Tongue (tissue), 1 donor: ENCODE measurements at regions not wholly inside any gene's neighbourhood (a gene's known extent, or its start where the extent isn't known, plus 50 kb on each side); places are given as distances from the start of the nearest gene placed in this dataset.
"Not testable (repeated sequence)": the region's sequence is repeated elsewhere in the genome, so short reads cannot be mapped to it uniquely, and the experiment has no call there.

Source experiments
- DNase-seq: peaks from one replicate; pipeline ENCODE4 v3.0.0-alpha.2; 2015

GRCh38 chr2:89833780-89834117 is 1142.3 kb downstream of the RPIA start:
- DNase-seq = peak; percentile 16

GRCh38 chr2:89834306-89834705 is 1142.8 kb downstream of the RPIA start:
- no peak for DNase-seq

GRCh38 chr2:89836326-89836725 is 1144.9 kb downstream of the RPIA start:
- DNase-seq = peak; percentile 28

- DNase-seq = no peak
Measured at GRCh38 chr2:89837962-89838625, 1146.6 kb downstream of the RPIA start.

DNA sequence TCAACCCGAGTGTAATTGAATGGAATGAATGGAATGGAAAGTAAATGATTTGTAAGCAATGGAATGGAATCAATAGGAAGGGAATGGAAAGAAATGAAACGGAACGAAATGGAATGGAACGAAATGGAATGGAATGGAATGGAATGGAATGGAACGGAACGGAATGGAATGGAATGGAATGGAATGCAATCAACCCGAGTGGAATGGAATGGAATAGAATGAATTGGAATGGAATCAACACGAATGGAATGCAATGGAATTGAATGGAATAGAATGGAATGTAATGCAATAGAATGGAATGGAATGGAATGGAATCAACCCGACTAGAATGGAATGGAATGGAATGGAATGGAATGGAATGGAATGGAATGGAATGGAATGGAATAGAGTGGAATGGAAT is 1148.7 kb downstream of the RPIA start:
- not testable (repeated sequence) for DNase-seq

DNA sequence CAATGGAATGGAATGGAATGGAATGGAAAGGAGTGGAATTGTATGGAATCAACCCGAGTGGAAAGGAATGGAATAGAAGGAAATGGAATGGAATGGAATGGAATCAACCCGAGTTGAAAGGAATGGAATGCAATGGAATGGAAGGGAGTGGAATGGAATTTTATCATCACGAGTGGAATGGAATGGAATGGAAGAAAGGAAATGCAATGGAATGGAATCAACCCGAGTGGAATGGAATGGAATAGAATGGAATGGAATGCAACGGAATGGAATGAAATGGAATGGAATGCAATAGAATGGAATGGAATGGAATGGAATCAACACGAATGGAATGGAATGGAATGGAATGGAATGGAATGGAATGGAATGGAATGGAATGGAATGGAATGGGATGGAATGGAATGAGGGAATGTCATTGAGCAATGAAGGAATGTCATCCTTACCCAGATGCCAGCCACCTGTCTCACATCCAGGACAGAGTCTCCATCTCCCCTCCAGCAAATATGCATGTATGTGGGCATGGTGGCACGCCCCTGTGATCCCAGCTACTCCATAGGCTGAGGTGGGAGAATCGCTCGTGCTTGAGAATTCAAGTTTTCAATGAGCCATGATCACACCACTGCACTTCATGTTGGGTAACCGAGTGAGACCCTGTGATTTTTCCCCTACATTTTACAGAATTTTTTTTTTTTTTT is 1149.5 kb downstream of the RPIA start:
- DNase-seq = not testable (repeated sequence)

DNA sequence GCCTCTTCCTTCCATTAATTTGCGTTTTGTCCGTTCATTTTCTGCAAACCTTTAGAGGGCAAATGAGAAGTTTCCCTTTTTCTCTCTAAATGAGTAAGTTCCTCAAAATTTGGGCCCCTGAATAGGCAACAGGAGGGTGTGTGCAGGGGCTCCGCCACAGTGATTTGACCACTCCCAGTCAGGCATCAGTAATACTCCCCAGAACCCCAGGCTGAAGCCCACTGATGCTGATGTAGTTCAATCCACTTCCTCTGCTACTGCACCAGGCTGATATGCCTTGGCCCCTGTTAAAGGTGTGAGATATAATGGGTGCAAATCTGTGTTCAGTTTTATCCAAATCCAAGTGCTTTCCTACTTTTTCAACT is 1150.0 kb downstream of the RPIA start:
- no peak for DNase-seq

- no peak for DNase-seq
Measured at GRCh38 chr2:89842180-89842908, 1150.9 kb downstream of the RPIA start.

DNA sequence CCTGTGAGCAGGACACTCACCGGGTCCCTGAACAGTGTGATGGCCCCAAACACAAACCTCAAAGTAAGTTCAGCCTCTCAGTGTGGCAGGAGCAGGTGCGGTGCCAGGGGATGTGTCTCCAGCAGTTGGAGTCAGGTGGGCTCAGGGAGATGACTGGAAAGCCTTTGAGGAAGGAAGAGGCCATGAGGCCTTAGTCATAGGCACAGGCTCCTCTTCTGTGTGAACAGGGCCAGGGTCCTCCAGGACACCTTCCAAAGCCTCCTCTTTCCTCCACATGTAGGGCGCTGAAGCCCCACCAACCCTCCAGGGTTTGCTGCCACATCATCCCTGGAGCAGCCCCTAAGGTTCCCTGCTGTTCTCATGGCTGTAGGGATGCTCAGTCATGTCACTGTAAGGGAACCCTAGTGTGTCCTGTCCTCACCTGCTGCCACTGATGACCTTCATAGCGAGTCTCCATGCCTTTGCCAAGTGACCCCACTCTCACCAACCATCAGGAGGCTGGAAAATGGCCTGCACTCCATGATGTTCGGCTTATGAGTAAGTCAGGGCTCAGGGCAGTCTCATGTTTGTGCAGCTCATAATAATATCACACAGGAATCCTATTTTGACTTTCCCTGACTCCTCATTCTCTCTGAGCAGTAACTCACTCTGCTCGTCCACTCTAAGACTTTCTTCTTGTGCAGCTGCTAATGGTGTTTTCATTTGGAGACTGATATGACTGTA is 1152.9 kb downstream of the RPIA start:
- DNase-seq = no peak

GRCh38 chr2:89845532-89845931 is 1154.1 kb downstream of the RPIA start:
- no peak for DNase-seq

DNA sequence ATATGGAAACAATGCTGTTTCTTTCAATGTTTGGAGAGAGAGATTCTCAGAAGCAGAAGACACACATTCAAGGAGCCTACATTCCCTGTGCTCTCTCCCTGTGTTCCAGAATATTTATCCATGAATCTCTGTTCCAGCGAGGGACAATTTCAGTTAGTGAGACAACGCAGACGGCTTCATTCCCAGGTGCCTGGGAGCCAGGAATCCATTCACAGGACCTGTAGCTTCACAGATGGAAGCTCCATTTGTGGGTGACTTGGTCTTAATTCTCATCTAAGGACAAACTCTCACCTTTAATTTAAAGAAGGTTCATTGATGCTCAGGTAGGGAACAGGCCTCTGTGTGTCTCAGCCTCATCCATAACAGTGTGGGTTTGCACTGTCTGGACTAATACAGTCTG is 1156.6 kb downstream of the RPIA start:
- DNase-seq = no peak

- no peak for DNase-seq
Measured at GRCh38 chr2:89848763-89849368, 1157.4 kb downstream of the RPIA start.

DNA sequence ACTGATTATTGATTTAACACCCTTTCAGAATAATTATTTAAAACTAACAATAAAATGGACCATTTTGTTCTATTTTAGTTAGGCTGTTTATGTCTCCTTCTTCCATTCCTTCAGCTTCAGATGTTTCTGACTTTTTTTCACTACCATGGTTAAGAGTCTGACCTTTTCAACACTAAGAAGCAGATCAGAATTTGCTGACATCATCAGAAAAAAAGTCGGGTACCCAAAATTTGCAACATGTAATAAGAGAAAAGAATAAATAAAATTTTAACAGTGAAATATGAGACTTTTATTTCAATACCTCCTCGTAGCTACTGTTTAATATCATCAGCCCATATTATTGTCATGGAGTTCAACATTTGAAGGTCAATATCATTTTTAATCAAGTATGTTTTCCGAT is 1158.3 kb downstream of the RPIA start:
- DNase-seq = no peak

DNA sequence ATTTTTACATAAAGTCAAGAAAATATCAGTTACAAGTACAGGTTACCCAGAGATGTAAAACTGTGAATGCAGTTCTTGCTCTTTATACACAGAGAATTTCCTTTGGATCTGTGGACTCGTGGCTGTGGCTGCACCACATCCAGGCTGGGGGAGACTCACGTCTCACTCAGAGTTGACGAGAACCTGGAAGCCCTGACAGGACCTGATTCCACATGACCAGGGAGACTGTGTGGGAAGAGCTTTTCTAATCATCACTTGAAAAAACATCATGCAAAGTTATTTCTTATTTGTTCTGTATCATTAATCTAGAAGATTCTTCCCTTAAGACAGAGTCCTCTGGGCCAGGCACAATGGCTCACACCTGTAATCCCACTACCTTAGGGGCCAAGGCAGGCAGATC is 1159.0 kb downstream of the RPIA start:
- no peak for DNase-seq

GRCh38 chr2:89850881-89851582 is 1159.6 kb downstream of the RPIA start:
- no peak for DNase-seq

- no peak for DNase-seq
Measured at GRCh38 chr2:89851583-89851905, 1160.1 kb downstream of the RPIA start.

GRCh38 chr2:89853427-89853826 is 1162.0 kb downstream of the RPIA start:
- DNase-seq = not testable (repeated sequence)

DNA sequence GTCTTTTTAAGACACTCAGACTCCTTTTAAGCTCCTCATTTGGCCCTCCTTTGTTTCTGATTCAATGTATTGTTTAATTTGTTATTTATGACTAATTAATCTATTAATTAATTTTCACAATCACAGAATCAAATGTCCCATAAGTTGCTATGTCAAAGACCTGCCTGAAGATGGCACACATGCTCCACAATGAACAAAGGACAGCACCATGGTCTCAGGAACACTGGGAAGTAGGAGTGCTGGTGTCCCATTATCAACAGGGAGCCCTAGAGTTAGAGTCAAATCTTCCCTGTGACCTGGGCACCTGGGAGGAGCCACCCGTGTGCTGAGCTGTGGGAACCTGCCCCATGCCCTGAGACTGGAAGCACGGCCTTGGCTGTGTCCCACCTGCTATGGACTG is 1164.3 kb downstream of the RPIA start:
- not testable (repeated sequence) for DNase-seq

DNA sequence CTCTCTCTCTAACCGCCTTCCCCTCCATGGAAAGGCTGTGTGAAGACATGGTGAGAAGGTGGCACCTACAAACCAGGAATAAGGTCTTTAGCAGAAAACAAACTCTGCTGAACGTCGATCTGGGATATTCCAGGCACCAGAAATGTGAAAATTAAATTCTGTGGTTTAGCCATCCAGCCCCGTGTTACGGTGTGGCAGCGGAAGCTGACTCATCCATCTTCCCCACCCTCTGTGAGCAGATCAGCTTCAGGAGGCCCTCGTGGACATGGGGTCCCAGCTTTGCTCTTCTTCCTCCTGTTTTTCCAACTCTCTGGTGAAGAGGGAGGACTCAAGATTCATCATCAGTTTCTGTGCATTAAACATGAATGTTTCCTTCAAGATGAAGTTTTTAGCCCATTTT is 1164.8 kb downstream of the RPIA start:
- not testable (repeated sequence) for DNase-seq

DNA sequence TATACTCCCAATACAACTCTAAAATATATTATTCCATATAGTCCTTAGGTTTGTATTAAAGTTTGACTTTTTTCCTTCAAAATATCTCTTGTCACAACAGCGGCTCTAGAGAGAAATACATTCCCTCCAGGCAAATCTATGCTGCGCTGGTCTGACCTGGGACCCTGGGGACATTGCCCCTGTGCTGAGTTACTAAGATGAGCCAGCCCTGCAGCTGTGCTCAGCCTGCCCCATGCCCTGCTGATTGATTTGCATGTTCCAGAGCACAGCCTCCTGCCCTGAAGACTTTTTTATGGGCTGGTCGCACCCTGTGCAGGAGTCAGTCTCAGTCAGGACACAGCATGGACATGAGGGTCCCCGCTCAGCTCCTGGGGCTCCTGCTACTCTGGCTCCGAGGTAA is 1170.7 kb downstream of the RPIA start:
- not testable (repeated sequence) for DNase-seq

DNA sequence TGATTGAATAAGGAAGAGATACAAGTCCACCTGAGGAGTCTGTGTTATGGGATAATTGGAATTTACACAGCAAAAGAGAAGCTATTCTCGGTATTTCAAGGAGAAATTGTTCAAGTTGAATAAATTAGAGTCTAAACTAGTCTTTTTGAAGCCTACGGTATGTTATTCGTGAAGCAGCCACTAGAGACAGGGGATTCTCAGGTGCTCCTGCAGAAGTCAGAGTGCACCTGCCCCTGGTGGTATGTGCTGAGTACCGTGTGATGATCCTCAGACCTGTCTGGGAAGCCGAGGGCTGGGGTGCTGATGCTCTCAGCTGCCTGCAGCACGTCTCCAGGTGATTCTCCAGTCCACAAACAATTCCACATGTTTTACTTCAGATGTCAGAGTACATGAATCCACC is 1171.7 kb downstream of the RPIA start:
- not testable (repeated sequence) for DNase-seq
